Right atrium auricular region (tissue), 2 donors: ENCODE measurements at regions not wholly inside any gene's neighbourhood (a gene's known extent, or its start where the extent isn't known, plus 50 kb on each side); places are given as distances from the start of the nearest gene placed in this dataset.

Experiments
- DNase-seq: peaks from one replicate; pipeline ENCODE4 v3.0.0-alpha.2; 2019; ENCODE audit warnings: low spot score
- H3K27ac ChIP-seq, 2 donors: fragments of 200-600 bp; sonication (generic); 1 replicate in 1 of 2; 2 replicates in 1 of 2; pipeline ENCODE4 v1.5.1; 2016 to 2019
- H3K27me3 ChIP-seq, 2 donors: fragments of 200-600 bp; sonication (generic); one replicate each; pipeline versions ENCODE4 v1.5.1 to v1.6.0; 2017 to 2019
- H3K36me3 ChIP-seq: fragments of 200-600 bp; sonication (generic); one replicate; pipeline ENCODE4 v1.5.1; 2016
- H3K4me1 ChIP-seq, 2 donors: fragments of 200-600 bp; sonication (generic); one replicate each; pipeline versions ENCODE4 v1.5.1 to v1.6.0; 2017 to 2019
- H3K4me3 ChIP-seq, 2 donors: fragments of 200-600 bp; sonication (generic); 1 replicate in 1 of 2; 2 replicates in 1 of 2; pipeline ENCODE4 v1.5.1; 2017 to 2019; ENCODE audit warnings: mild to moderate bottlenecking in 1 of 2, moderate library complexity in 1 of 2
- H3K9me3 ChIP-seq, 2 donors: fragments of 200-600 bp; sonication (generic); one replicate each; pipeline ENCODE4 v1.5.1; 2019
- CTCF ChIP-seq, 2 donors: fragments of 200-600 bp; sonication (generic); IDR thresholded peaks; one replicate each; pipeline ENCODE4 v1.5.1; 2019; ENCODE audit warnings: antibody characterized with exemption in 2 of 2

- TF ChIP-seq CTCF (IDR thresholded peaks at IDR 0.05) = no peak
- Histone ChIP-seq H3K27me3 (no peaks in the 10 kb centered on the region), H3K36me3 (no peaks in the 10 kb centered on the region), H3K27ac (no peak overlapping the region), H3K4me3 (no peak overlapping the region), H3K9me3 (no peaks in the 10 kb centered on the region), H3K4me1 (peaks cover 0 to 17% of the 10 kb centered on the region in 2 donors)
- no peak for DNase-seq
Measured at GRCh38 chr14:104389326-104390220, 190.0 kb upstream of the C14orf180 start.

- Histone ChIP-seq H3K4me3 (no peak overlapping the region), H3K27ac (no peak overlapping the region), H3K9me3 (no peaks in the 10 kb centered on the region), H3K27me3 (no peaks in the 10 kb centered on the region), H3K36me3 (no peaks in the 10 kb centered on the region), H3K4me1 (peaks cover 0 to 25% of the 10 kb centered on the region in 2 donors)
- DNase-seq = peak; percentile 44
- TF ChIP-seq CTCF (IDR thresholded peaks at IDR 0.05) = no peak
Measured at GRCh38 chr14:104390221-104390931, 189.2 kb upstream of the C14orf180 start.

GRCh38 chr14:104390941-104391901, 188.3 kb upstream of the C14orf180 start:
- no peak for TF ChIP-seq CTCF (IDR thresholded peaks at IDR 0.05)
- no peaks in the 10 kb centered on the region for H3K36me3 ChIP-seq

GRCh38 chr14:104392001-104392395, 187.6 kb upstream of the C14orf180 start:
- no peaks in the 10 kb centered on the region for H3K36me3 ChIP-seq
- no peak overlapping the region for H3K4me3 ChIP-seq
- H3K27ac ChIP-seq = no peak overlapping the region
- TF ChIP-seq CTCF (IDR thresholded peaks at IDR 0.05) = no peak
- H3K4me1 ChIP-seq = peaks cover 0 to 25% of the 10 kb centered on the region in 2 donors
- H3K9me3 ChIP-seq = peaks cover 0 to under 1% of the 10 kb centered on the region in 2 donors
- DNase-seq = peak; percentile 40
- no peaks in the 10 kb centered on the region for H3K27me3 ChIP-seq

More at GRCh38 chr14:104390941-104391901, 188.3 kb upstream of the C14orf180 start:
- Histone ChIP-seq H3K4me3 (no peak overlapping the region), H3K27me3 (no peaks in the 10 kb centered on the region), H3K4me1 (peaks cover 0 to 25% of the 10 kb centered on the region in 2 donors), H3K27ac (no peak overlapping the region), H3K9me3 (no peaks in the 10 kb centered on the region)
- DNase-seq = peak; percentile 34
